SIG-M5 treated with dmso at 0.1 percent for 504 hours (cell line): ENCODE measurements at regions not wholly inside any gene's neighbourhood (a gene's known extent, or its start where the extent isn't known, plus 50 kb on each side); places are given as distances from the start of the nearest gene placed in this dataset.
A peak's percentile ranks its signal among the peaks of the same experiment; 100 is the strongest.

Experiments used
- DNase-seq: peaks from one replicate; lab custom pipeline; 2025; ENCODE audit not compliant: unreplicated experiment; lab: John Stamatoyannopoulos, UW

DNA sequence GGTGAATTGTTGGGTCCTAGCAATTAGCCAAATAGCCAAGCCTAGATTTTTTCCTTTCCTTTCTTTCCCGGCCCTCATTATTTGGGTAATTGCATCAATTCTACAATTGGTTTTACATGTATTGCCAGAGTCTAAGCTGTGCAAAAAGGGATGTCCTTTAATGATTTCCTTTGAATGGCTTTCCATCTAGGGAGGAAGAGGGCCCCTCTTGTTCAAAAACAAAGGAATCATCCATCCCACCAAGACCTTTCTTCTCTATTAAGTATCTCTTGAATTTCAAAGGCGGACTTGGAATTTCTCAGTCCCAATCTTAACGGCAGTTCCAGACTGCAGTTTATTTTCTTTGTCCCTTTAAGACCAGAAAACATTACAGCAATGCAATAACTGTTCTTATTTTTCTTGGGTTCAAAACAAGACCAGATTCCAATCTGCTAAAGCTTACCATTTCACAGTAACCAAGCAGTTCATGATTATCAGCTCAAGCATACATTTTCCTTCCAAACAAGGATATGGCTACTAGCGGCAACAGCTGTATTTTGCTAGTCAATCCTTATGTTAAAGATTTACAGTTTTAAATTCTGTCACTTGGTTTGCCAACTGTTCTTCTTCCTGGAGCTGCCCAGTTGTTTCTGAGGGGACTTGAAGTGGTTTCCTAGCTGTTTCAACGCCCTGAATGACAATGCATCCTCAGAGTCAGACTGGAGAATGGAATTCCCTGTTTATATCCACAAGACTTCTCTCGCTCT is 91.4 kb upstream of the LRIG1 start:
- no peak for DNase-seq

DNA sequence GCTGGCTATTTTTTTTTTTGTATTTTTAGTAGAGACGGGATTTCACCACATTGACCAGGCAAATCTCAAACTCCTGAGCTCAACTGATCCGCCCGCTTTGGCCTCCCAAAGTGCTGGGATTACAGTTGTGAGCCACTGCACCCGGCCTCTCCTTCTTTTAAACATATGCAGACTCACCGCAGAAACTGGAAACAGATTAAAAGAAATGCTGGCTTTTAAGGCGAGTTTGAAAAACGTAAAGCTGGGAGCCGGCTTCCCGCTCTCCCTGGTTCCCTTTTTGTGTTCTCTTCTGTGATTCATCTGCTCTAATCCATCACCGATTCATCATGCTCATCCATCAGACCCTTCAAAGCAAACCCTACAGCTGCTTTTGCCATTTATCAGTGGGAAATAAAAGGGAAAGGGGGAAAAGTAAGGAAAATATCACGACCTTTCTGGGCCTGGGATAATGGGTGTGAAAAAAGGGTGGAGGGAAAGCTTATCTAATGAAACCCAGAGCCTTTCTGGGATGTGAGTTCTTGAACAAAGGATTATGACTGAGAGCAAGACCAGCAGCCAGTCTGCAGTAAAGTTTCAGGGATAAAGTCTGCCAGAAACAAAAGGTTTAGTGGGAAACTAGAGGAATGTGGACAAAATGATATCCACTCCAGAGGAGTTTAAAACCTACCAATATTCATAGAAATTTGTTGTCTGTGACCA is 92.3 kb upstream of the LRIG1 start:
- DNase-seq, result no peak

DNA sequence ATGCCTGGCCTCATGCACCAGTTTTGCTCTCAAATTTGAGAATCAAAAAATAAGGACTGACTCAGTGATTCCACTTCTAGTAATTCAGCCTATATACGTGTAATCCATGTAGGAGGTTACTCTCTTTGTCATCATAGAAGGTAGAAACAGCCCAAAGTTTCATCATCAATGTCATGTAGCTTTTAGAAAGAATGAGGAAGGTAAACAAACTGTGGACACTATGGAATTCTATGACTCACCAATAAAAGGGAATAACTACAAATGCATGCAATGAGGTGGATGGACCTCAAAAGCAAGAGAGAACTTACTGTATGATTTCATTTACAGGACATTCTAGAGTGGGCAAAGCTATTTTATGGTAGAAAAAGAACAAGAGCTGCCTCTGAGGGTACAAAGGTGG is 93.2 kb upstream of the LRIG1 start:
- peak; percentile 47 for DNase-seq

DNA sequence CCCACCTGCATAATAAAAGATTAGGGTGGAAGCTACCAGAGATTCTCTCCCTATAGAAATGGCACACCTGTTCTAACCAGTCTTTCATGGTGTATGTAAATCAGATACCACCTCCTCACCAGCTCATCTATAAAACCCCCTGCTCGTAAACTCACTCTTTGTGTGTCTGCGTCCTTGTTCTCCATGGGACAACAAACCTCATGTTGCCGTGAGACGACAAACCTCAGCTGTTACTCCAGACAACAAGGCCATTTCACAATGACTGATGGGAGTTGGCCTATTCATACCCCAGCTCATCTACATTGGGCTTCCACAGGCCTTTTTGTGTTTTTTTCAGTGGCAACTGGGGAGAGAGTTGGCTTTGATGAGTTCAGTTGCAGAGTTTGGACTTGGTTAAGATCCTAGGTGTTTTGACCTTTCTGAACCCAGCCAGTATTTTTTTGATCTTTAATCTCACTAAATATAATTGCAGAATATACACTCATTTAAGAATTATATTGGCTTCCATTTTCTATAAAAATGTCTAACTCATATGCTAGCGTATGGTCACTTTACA is 96.6 kb upstream of the LRIG1 start:
- DNase-seq, result no peak

DNA sequence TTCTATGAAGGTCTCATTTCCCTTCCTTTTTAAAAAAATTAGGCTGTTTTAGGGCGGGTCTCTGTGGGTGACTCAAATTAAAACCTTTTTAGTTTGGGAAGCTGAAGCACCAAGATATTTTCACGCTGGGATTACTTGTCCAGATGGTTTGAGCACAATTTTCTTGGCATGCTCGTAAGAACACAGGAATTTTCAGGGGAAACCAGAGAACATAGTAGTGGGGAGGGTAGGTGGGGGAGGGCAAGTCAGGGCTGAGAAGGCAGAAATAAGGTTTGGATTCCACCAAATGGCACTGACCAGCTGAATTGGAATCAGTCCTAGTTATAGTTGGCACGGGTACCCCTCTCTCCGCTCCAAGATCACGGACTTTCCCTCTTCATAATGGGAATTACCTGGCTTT is 97.3 kb upstream of the LRIG1 start:
- no peak for DNase-seq

DNA sequence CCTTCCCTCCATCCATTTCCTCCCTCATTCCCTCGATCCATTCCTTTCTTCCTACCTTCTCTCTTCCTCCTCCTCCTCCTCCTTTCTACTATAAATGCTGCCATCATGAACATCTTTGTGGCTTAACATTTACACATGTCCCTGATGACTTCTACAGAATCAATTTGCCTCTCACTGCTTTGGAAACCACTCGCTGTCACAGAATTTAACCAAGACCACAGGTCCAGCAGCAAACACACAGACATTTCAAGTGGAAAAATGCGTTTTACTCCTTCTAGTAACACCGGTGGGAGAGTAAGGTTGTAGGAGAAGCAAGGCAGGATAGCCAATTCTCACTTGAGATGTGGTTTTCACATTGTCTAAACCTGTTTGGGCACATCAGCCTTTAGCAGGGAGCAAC is 101.4 kb upstream of the LRIG1 start:
- no peak for DNase-seq

DNA sequence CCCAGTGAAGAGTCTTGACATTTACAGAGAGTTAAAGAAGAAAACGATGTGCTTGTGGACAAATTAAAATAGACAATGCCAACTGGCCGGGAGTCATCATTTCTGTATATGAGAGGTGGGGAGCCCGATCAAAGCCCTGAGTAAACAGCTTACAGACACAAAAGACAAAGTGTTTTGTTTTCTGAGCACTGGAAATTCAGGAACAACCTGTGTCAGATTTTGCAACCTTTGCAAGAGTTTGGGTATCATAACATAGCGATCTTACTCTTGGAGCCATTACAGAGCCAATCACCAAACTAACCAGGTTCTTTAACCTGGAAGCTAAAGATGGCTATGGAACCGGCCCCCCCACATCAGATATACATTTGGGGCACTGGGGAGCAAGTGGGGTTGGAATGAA is 101.9 kb upstream of the LRIG1 start:
- DNase-seq, result no peak

DNA sequence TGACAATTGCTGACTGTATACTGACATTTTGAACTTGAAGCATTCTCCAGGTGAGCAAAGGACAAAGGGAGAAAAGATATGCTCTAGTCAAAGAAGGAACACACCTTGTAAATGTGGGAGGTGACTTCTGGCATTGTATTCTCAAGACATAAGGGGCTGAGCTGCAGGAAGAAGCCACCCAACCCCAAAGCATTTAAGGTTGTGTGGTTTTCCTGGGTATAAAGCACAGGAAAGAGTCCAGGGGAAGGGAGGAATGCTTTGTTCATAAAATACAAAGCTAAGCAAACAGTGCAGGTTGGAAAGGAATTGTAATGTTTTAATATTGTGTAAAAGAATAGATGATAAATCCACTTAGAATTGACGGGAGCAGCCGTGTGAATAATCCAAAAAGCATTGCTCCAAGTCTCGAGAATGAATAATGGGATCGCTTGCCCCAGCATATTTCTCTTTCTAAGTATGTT is 102.4 kb upstream of the LRIG1 start:
- DNase-seq, result no peak

DNA sequence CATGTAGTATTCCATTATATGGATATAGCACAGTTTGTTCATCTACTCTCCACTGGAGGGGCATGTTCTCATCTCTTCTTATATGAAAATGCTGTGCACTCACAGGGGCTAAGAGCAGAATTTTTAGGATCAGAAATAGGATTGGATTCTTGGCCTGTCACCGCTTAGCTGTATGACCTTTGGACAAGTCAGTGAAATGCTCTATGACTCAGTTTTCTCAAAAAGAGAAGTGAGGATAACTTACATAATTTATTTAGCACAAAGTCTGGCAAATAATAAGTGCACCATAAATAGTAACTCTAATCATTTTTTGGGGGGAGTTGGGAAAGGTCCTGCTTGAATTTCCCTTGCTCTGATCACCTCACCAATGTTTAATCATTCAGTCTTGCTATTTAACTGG is 103.7 kb upstream of the LRIG1 start:
- DNase-seq, result peak; percentile 30

DNA sequence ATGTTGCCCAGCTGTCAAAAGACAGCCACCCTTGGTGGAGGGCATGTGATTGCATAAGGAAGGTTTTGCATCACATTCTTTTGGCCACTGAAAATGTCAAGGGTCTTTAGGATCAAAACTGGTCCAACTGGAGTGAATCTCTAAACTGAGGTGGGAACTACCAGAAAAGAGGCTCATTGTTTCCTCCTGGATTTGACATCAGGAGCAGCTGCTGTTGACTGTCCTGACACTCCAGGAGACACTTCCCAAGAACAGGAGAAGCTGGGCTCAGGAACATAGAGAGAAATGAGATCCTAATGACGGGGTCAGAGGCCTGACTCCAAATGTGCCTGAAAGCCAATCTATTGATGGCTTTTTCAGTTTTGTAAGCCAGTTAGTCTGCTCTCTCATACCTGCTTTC is 105.3 kb upstream of the LRIG1 start:
- no peak for DNase-seq

DNA sequence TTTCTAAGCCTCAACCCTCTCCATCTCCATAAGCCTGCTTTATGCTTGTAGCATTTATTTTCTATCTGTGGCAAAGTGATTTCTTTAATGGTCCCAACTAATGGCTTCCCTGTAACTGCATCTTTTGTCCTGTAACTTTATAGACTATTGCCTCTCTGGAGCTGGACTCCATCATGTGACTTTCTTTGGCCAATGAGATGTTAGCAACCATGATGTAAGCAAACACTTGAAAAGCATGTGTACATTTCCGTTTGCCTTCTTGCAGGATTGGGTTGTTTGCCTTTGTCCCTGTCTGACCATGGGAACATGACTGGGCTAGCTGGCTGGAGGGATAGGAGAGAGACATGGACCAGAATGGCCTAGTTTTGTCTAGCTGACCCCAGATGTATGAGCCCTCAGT is 106.0 kb upstream of the LRIG1 start:
- no peak for DNase-seq

DNA sequence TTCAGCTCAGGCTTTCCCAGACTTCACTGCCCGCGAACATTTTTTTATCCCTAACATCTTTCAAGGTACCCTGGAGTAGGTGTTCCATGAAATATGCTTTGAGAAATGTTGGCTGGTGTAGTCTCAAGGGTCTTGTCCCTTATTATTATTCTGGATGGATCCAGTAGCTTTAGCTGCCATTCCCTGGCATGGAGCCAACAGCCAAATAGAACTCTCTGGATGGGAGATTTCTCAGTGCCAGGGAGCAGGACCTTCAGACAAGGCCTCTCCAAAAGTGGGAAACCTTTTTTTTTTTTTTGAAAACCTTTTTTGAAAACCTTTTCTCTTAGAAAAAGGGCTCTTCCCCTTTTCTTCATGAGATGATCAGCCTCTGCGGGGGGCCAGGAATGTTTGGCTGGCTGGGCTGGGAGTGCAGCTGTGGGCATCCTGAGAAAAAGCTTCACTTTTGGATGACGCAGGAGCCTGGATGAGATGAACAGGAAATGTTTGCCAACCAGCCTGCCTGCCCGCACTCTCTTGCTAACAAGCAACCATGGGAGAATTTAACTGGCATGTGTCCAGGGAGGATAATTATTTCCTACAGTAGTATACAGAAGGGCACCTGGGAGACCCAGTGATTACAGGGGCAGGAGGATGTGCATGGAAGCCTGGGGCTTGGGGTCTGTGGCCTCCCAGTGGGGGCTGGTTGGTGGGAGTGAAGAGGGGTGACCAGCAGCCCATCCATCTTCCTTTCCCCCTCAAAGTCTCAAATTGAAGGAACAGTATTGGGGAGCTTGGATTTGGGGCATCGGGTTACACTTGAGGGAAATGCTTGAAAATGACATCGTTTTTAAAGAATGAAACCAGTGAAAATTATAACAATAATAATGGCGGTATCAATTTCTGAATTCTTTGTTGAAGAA is 109.1 kb upstream of the LRIG1 start:
- DNase-seq, result no peak

DNA sequence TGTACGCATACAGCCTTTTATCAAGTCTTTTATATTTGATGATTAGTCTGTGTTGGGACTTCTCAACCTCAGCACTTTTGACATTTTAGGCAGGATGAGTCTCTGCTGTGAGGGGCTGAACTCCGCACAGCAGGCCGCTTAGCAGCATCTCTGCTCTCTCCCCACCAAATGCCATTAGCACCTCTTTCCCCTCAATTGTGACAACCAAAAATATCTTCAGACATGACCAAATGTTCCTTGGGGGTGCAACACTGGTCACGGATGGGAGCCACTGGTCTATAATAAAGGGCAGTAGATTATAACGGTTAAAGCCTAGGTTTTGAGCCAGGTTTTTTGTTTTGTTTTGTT is 109.7 kb upstream of the LRIG1 start:
- no peak for DNase-seq

DNA sequence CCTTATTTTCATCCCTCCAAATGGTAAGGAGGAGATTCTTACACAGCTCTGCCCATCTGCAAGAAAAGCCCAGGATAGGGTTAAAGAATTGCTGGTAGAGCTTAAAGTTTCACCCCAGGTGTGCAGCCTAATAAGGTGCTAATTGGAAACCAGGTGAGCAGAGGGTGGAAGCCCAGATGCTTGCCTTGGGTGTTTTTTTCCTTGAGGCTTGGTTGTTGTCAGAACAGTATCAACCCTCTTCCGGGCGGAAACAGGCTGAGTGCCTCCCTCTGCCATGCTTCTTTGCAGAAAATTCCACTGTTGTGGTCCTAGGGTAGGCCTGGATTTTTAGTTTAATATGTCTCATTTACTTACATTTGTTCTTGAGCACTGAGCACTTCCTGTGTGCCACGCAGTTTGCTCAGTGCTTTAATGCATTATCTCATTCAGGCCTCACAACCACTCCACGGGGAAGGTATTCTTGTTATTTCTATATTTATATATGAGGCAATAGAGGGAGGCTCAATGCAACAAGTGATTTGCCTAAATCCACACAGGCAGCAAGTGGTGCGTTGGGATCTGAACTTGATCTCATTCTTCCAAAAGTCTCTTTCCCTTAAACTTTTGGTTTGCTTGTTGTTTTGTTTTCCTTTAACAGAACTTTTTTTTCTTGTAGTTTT is 115.0 kb upstream of the LRIG1 start:
- DNase-seq, result no peak

DNA sequence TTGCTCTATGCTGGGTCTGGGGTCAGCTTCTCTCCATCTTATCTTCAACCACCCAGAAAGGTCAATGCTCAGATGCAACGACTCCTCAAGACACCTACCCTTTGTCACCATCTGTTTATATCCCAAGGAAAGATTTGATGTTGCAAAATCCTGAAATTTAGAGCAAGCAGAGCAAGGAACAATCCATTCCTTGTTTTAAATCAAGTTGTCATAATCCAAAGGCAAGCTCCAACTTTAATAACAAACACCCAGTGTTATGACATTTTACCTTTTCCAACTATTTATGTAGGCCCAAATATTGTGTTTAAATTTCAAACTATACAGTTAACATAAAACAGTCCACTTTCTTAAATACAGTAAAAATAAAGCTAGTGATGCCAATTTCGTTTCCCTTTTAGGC is 116.5 kb upstream of the LRIG1 start:
- DNase-seq, result no peak

DNA sequence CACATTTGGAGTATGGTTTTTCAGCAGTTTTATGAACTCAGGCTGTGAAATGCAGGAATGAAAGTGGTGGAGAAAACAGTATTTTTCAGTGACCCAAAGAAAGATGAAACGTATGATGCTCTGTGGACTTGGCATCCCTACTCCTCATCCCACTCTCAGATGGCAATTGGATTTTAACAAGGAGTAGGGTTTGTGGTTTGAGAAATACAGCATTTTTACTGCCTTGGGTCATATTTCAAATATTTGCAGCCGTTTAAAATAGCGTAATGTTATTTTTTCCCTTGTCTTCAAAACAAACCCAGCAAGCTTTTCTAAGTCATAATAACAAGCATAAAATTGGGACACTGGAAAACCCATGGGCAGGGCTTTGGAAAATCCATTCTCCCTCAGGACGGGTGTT is 117.2 kb upstream of the LRIG1 start:
- DNase-seq, result no peak

DNA sequence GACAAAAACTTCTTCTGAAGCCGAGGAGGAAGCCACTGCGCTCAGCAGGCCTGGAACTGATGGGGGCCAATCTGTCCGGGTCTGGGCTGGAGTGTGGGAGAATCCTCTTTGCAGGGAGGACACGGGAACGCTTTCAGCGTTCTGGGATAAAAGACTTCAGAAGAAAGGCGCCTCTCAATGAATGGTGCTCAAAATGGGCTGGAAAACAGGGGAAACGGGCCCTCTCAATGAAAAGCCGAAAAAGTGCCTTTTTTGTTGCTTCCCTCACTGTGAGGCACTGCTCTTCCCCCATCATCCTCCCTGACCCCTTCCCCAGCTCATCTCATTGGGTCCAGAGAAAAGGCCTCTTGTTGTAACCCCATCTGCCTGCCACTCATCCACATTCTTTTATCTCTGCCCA is 119.5 kb upstream of the LRIG1 start:
- no peak for DNase-seq

DNA sequence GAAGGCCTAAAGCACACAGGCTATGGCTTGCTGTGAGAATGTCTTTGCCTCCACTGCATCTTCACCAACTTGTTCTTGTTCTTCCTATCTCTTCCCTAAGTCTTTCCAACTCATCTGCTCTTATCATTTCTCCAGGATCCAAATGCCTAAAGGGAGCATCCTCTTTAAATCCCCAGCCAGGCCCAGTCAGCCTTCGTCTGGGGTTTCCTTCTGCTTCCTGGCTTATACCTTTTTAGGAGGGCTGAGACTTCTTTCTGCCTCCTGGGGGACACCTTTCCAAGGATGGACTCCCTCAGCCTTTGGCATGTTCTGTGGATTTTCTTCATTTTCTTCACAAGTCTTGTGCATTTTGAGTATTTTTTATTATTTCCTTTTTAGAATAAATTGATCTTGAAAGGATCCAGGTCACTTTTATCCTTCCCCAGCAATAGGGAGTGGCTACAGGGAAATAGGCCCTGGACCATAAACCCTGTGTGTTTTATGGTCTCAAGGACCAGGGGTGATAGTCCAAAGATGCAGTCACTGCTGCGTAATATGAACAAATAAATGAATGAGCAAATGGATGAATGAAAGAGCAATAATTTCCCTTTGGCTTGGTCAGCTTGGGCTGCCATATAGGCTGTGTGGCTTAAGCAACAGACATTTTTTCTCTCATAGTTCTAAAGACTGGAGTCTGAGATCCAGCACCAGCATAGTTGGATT is 122.1 kb upstream of the LRIG1 start:
- DNase-seq, result no peak

DNA sequence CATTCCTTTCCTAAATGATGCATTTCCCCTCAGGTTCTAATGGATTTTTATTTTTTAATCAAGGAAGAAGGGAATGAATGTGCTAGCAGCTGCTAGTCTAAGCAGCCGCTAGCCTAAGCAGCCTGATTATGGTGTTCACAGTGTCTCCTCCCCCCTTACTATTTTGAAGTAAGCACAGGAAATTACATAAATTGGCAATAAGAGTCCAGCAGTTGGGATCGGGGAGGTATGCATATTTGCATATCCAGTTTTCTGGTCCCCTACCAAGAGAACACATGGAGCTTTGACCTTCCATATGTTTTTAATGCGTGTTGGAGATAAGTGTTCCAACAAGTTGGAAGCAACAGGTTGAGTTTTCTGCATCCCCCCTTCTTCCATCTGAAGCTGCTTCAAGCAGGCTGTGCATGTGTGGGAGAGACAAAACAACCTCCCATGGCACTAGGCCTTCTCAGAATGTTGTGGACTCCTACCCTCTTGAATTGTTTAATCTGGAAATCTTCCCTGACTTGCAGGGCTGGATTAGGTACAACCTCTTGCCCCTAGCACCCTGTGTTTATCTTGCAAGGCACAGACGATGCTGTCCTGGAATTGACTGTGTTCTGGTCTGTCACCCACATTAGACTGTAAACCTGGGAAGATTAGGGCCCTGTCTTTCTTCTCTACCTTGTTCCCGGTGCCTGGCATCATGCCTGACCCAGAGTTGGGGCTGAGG is 124.8 kb upstream of the LRIG1 start:
- no peak for DNase-seq
